HEK293T (cell line): ENCODE measurements at regions not wholly inside any gene's neighbourhood (a gene's known extent, or its start where the extent isn't known, plus 50 kb on each side); places are given as distances from the start of the nearest gene placed in this dataset.

Source experiments
- ARNT ChIP-seq: fragments of 450-650 bp; IDR thresholded peaks from 2 replicates; pipeline ENCODE4 v1.6.1; 2017; ENCODE audit warnings: mild to moderate bottlenecking
- BHLHE40 ChIP-seq: fragments of 450-650 bp; IDR thresholded peaks from 2 replicates; pipeline ENCODE4 v1.6.1; 2016; ENCODE audit warnings: mild to moderate bottlenecking, moderate library complexity, borderline replicate concordance
- CTBP1 ChIP-seq: fragments of 450-650 bp; IDR thresholded peaks from 2 replicates; pipeline ENCODE4 v1.6.1; 2016; ENCODE audit warnings: borderline replicate concordance
- ELF4 ChIP-seq: fragments of 450-650 bp; IDR thresholded peaks from 2 replicates; pipeline ENCODE4 v1.6.1; 2017; ENCODE audit warnings: antibody characterized with exemption
- FOXK2 ChIP-seq: fragments of 450-650 bp; IDR thresholded peaks from 2 replicates; pipeline ENCODE4 v1.6.1; 2016; ENCODE audit warnings: mild to moderate bottlenecking
- FOXM1 ChIP-seq: fragments of 450-650 bp; IDR thresholded peaks from 2 replicates; pipeline ENCODE4 v1.6.1; 2017; ENCODE audit warnings: mild to moderate bottlenecking, borderline replicate concordance
- HDGF ChIP-seq: fragments of 450-650 bp; IDR thresholded peaks from 2 replicates; pipeline ENCODE4 v1.6.1; 2017; ENCODE audit warnings: antibody characterized with exemption, borderline replicate concordance
- LEF1 ChIP-seq: fragments of 450-650 bp; IDR thresholded peaks from 2 replicates; pipeline ENCODE4 v1.6.1; 2017; ENCODE audit warnings: mild to moderate bottlenecking, borderline replicate concordance
- PKNOX1 ChIP-seq: fragments of 450-650 bp; IDR thresholded peaks from 2 replicates; pipeline ENCODE4 v1.6.1; 2016
- SP1 ChIP-seq: fragments of 450-650 bp; IDR thresholded peaks from 2 replicates; pipeline ENCODE4 v1.6.1; 2017
- SUZ12 ChIP-seq: fragments of 450-650 bp; IDR thresholded peaks from 2 replicates; pipeline ENCODE4 v1.6.1; 2016; ENCODE audit warnings: mild to moderate bottlenecking
- TARDBP ChIP-seq: fragments of 450-650 bp; IDR thresholded peaks from 2 replicates; pipeline ENCODE4 v1.6.1; 2016
- ZNF384 ChIP-seq: fragments of 450-650 bp; IDR thresholded peaks from 2 replicates; pipeline ENCODE4 v1.6.1; 2016

GRCh38 chr9:71285191-71285656 is 163.8 kb upstream of the TRPM3 start:
- TF ChIP-seq BHLHE40: no peak
- TF ChIP-seq PKNOX1: no peak
- TF ChIP-seq ELF4: no peak
- no peak for TF ChIP-seq TARDBP
- no peak for TF ChIP-seq SP1
- TF ChIP-seq FOXK2: no peak
- no peak for TF ChIP-seq CTBP1
- TF ChIP-seq FOXM1: no peak
- TF ChIP-seq ARNT: no peak
- no peak for TF ChIP-seq ZNF384
- TF ChIP-seq SUZ12: no peak
- no peak for TF ChIP-seq LEF1
- TF ChIP-seq HDGF: no peak
